ENCODE measurements at regions not wholly inside any gene's neighbourhood (a gene's known extent, or its start where the extent isn't known, plus 50 kb on each side); places are given as distances from the start of the nearest gene placed in this dataset.

DNA sequence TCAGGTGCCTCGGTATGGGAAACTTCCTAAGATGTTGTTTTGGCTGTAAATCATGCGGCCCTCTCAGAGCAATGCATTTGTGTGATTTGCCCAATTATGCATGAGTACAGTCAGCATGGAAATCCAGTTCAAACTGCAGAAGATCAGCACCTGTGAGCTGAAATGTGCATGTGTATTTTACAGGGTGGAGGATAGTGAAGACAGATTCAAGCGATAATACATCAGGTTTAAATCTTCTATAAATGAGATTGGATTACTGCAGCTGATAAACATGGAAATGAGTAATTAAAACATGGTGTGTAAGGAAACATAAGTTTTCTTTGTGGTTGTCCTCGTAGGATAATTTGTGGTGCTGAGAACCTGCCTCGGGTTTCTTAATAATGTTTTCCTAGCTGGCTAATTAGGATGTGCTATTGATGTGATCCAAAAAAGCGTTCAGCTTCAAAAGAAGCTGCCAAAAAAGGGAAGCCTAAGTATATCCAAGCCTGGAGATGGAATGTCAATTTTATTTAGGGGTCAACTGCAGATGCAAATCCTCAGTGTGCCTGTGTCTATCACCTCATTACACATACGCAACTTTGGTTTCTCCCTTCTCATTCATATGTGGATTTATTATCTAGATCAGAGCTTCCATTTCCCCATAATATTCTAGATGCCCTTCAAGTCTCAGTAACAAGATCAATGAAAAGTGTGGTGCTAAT is 117.1 kb upstream of the CCDC28A start:
- no peak for ATAC-seq

DNA sequence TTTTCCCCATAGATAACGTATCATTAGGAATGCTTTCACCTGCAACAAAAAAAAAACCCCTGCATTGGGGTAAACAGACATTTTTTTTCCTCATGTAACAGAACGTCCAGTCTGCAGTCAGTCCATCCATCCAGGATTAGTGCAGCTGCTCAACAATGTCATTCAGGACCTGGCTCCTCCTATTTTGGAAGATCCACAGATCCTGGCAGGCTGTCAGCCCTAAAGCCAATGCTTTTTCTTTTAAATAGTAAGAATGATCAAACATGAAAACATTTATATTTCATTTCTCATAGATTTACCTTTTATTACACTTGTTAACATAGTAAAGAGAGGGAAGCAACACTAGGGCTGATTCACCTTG is 116.5 kb upstream of the CCDC28A start:
- no peak for TF ChIP-seq TCF4 (CRISPR knock-in tag; IDR thresholded peaks at IDR 0.05; ENCODE audit: borderline replicate concordance)
- TF ChIP-seq GLIS3 (CRISPR knock-in tag; IDR thresholded peaks at IDR 0.05) = no peak
- TF ChIP-seq BACH2 (CRISPR knock-in tag; IDR thresholded peaks at IDR 0.05; ENCODE audit: borderline replicate concordance) = no peak
- TF ChIP-seq CSDC2 (CRISPR knock-in tag; IDR thresholded peaks at IDR 0.05) = no peak
- no peak for TF ChIP-seq ZNF70 (CRISPR knock-in tag; IDR thresholded peaks at IDR 0.05)
- TF ChIP-seq TOX (CRISPR knock-in tag; IDR thresholded peaks at IDR 0.05; ENCODE audit: borderline replicate concordance) = no peak
- no peak for TF ChIP-seq ZFP3 (CRISPR knock-in tag; IDR thresholded peaks at IDR 0.05)
- TF ChIP-seq ARNTL (CRISPR knock-in tag; IDR thresholded peaks at IDR 0.05; ENCODE audit: borderline replicate concordance, low read depth) = no peak
- no peak for TF ChIP-seq OSR1 (CRISPR knock-in tag; IDR thresholded peaks at IDR 0.05)
- no peak for TF ChIP-seq RARB (CRISPR knock-in tag; IDR thresholded peaks at IDR 0.05)
- no peak for TF ChIP-seq ZNF8 (CRISPR knock-in tag; IDR thresholded peaks at IDR 0.05)
- no peak for TF ChIP-seq ESRRG (CRISPR knock-in tag; IDR thresholded peaks at IDR 0.05)
- TF ChIP-seq ZNF565 (CRISPR knock-in tag; conservative IDR thresholded peaks at IDR 0.05; ENCODE audit: low read depth) = no peak
- no peak for TF ChIP-seq ISL1 (CRISPR knock-in tag; IDR thresholded peaks at IDR 0.05)
- TF ChIP-seq, protein P1, sequence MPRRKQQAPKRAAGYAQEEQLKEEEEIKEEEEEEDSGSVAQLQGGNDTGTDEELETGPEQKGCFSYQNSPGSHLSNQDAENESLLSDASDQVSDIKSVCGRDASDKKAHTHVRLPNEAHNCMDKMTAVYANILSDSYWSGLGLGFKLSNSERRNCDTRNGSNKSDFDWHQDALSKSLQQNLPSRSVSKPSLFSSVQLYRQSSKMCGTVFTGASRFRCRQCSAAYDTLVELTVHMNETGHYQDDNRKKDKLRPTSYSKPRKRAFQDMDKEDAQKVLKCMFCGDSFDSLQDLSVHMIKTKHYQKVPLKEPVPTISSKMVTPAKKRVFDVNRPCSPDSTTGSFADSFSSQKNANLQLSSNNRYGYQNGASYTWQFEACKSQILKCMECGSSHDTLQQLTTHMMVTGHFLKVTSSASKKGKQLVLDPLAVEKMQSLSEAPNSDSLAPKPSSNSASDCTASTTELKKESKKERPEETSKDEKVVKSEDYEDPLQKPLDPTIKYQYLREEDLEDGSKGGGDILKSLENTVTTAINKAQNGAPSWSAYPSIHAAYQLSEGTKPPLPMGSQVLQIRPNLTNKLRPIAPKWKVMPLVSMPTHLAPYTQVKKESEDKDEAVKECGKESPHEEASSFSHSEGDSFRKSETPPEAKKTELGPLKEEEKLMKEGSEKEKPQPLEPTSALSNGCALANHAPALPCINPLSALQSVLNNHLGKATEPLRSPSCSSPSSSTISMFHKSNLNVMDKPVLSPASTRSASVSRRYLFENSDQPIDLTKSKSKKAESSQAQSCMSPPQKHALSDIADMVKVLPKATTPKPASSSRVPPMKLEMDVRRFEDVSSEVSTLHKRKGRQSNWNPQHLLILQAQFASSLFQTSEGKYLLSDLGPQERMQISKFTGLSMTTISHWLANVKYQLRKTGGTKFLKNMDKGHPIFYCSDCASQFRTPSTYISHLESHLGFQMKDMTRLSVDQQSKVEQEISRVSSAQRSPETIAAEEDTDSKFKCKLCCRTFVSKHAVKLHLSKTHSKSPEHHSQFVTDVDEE (CRISPR knock-in tag; IDR thresholded peaks at IDR 0.05) = no peak
- no peak for ATAC-seq

More for the DNA sequence above, 117.1 kb upstream of the CCDC28A start:
- TF ChIP-seq SNAI2 (CRISPR knock-in tag; IDR thresholded peaks at IDR 0.05) (no peak), BACH2 (CRISPR knock-in tag; IDR thresholded peaks at IDR 0.05; ENCODE audit: borderline replicate concordance) (no peak), RARB (CRISPR knock-in tag; IDR thresholded peaks at IDR 0.05) (no peak), ZNF70 (CRISPR knock-in tag; IDR thresholded peaks at IDR 0.05) (no peak), OSR1 (CRISPR knock-in tag; IDR thresholded peaks at IDR 0.05) (no peak), ZFP30 (CRISPR knock-in tag; IDR thresholded peaks at IDR 0.05) (no peak), ARNTL (CRISPR knock-in tag; IDR thresholded peaks at IDR 0.05; ENCODE audit: borderline replicate concordance, low read depth) (no peak), ZFP3 (CRISPR knock-in tag; IDR thresholded peaks at IDR 0.05) (no peak), TOX (CRISPR knock-in tag; IDR thresholded peaks at IDR 0.05; ENCODE audit: borderline replicate concordance) (no peak), GLIS3 (CRISPR knock-in tag; IDR thresholded peaks at IDR 0.05) (no peak), CSDC2 (CRISPR knock-in tag; IDR thresholded peaks at IDR 0.05) (no peak), TCF4 (CRISPR knock-in tag; IDR thresholded peaks at IDR 0.05; ENCODE audit: borderline replicate concordance) (no peak), ZC3H10 (CRISPR knock-in tag; IDR thresholded peaks at IDR 0.05) (no peak), ESRRG (CRISPR knock-in tag; IDR thresholded peaks at IDR 0.05) (no peak), ZNF565 (CRISPR knock-in tag; conservative IDR thresholded peaks at IDR 0.05; ENCODE audit: low read depth) (no peak)
- TF ChIP-seq, protein P2, sequence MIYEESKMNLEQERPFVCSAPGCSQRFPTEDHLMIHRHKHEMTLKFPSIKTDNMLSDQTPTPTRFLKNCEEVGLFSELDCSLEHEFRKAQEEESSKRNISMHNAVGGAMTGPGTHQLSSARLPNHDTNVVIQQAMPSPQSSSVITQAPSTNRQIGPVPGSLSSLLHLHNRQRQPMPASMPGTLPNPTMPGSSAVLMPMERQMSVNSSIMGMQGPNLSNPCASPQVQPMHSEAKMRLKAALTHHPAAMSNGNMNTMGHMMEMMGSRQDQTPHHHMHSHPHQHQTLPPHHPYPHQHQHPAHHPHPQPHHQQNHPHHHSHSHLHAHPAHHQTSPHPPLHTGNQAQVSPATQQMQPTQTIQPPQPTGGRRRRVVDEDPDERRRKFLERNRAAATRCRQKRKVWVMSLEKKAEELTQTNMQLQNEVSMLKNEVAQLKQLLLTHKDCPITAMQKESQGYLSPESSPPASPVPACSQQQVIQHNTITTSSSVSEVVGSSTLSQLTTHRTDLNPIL (CRISPR knock-in tag; IDR thresholded peaks at IDR 0.05; ENCODE audit: low read depth) = no peak
- TF ChIP-seq, protein P3, sequence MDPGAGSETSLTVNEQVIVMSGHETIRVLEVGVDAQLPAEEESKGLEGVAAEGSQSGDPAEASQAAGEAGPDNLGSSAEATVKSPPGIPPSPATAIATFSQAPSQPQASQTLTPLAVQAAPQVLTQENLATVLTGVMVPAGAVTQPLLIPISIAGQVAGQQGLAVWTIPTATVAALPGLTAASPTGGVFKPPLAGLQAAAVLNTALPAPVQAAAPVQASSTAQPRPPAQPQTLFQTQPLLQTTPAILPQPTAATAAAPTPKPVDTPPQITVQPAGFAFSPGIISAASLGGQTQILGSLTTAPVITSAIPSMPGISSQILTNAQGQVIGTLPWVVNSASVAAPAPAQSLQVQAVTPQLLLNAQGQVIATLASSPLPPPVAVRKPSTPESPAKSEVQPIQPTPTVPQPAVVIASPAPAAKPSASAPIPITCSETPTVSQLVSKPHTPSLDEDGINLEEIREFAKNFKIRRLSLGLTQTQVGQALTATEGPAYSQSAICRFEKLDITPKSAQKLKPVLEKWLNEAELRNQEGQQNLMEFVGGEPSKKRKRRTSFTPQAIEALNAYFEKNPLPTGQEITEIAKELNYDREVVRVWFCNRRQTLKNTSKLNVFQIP (CRISPR knock-in tag; IDR thresholded peaks at IDR 0.05; ENCODE audit: borderline replicate concordance, low read depth) = no peak
- TF ChIP-seq, protein P4, sequence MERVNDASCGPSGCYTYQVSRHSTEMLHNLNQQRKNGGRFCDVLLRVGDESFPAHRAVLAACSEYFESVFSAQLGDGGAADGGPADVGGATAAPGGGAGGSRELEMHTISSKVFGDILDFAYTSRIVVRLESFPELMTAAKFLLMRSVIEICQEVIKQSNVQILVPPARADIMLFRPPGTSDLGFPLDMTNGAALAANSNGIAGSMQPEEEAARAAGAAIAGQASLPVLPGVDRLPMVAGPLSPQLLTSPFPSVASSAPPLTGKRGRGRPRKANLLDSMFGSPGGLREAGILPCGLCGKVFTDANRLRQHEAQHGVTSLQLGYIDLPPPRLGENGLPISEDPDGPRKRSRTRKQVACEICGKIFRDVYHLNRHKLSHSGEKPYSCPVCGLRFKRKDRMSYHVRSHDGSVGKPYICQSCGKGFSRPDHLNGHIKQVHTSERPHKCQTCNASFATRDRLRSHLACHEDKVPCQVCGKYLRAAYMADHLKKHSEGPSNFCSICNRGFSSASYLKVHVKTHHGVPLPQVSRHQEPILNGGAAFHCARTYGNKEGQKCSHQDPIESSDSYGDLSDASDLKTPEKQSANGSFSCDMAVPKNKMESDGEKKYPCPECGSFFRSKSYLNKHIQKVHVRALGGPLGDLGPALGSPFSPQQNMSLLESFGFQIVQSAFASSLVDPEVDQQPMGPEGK (CRISPR knock-in tag; IDR thresholded peaks at IDR 0.05; ENCODE audit: borderline replicate concordance) = no peak
- TF ChIP-seq, protein P1 (CRISPR knock-in tag; IDR thresholded peaks at IDR 0.05) = no peak
